GM18508 (cell line): ENCODE measurements at regions not wholly inside any gene's neighbourhood (a gene's known extent, or its start where the extent isn't known, plus 50 kb on each side); places are given as distances from the start of the nearest gene placed in this dataset.

Experiments used
- ATAC-seq: cut with Tn5 transposase; IDR thresholded peaks from one replicate; pipeline ENCODE4 v1.9.1; 2021; ENCODE audit warnings: moderate number of reproducible peaks; ENCODE audit not compliant: insufficient read depth, unreplicated experiment

DNA sequence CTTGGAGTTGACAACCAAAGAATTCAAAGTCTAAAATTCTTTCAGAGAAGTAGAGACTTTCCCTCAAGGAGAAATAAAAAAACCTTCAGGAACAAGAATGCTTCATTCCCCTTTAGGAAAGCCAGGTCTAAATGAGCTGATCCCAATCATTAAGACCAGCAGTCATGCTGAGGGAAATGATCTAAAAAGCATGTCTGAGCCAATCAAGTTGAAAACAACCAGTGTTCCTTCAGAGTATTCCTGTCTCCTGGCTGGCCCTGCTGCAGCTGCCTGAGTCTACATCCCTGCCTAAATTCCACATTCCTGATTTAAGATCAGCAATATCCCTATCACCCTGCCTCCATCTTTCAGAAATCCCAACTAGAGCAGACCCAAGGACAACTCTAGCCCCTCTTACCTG is 244.5 kb downstream of the PLK2 start:
- ATAC-seq = no peak

- ATAC-seq = no peak
Measured at GRCh38 chr5:58211441-58211840, 248.4 kb downstream of the PLK2 start.

DNA sequence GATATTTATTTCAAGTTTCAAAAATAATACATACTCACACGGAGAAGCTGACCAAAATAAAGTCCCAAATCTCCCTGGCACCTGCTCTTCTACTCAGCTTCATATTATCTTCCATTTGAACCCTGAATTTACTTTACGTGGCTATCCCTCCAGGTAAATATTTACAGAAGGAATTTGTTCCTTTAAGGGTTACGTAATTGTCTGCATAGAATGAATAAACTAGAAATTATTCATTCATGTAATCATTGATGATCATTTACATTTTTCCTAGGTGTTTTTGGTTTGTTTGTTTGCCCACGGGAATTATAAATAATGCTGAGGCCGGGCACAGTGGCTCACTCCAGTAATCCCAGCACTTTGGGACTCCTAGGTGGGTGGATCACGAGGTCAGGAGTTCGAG is 251.2 kb downstream of the PLK2 start:
- ATAC-seq = no peak

- ATAC-seq = no peak
Measured at GRCh38 chr5:58207076-58207475, 252.8 kb downstream of the PLK2 start.

DNA sequence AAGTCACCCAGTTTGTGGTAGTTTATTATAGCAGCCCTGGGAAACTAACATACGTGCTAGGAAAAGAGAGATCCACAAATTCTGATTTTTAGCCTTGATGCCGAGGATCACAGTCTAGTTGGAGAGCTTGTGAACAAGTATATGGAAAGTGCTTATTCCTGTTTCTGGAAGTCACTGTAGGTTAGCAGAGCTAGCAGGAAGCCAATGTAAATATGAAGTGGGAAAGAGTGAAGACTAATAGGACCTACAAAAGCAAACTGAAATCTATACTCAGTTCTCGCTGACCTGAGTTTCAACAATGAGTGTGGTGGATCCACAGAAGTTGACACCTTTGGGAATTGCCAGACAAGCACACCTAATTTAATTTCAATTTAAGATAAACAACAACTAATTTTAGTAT is 254.9 kb downstream of the PLK2 start:
- no peak for ATAC-seq

GRCh38 chr5:58202941-58203444 is 256.9 kb downstream of the PLK2 start:
- ATAC-seq = no peak

GRCh38 chr5:58201922-58202648 is 257.8 kb downstream of the PLK2 start:
- no peak for ATAC-seq

DNA sequence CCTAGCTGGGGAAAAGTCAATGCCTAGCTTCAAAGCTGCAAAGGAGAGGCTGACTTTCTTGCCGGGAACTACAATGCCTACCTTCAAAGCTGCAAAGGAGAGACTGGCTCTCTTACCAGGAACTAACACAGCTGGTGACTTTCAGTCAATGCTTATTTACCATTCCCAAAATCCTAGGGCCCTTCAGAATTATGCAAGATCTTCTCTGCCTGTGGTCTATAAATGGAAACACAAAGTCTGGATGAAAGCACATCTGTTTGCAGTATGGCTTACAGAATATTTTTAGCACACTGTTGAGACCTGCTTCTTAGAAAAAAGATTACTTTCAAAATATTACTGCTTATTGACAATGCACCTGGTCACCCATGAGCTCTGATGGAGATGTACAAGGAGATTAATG is 259.4 kb downstream of the PLK2 start:
- no peak for ATAC-seq

GRCh38 chr5:58199087-58199486 is 260.8 kb downstream of the PLK2 start:
- ATAC-seq = no peak

DNA sequence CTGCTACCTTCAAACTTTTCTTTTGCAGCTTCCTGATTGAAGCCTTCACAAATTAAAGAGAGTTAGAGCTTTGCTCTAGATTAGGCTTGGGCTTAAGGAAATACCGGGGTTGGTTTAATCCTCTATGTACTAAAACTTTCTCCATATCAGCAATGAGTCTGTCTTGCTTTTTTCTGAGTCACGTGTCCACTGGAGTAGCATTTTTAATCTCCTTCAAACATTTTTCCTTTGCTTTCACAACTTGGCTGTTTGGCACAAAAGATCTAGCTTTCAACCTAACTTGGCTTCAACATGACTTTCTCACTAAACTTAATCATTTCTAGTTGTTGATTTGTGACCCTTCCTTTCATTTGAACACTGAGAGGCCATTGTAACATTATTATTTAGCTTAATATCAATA is 261.6 kb downstream of the PLK2 start:
- no peak for ATAC-seq

DNA sequence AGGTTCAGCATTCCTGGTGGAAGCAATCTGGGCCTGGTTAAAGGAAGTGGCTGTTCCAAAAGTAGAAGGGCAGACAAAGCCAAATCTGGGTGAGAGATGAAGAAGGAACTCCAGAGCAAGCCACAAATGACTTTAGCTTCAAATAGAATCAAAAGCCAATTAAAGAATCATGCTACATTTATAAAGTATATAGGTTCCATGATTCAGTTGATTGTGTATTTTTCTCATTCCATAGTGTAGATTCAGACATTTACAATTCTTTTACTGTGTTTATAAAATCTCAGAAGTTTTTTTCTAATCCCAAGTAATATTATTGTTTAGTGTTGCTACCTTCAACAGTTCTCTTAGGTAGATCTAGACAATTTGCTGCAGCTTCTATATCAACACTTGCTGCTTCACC is 262.0 kb downstream of the PLK2 start:
- ATAC-seq = no peak

DNA sequence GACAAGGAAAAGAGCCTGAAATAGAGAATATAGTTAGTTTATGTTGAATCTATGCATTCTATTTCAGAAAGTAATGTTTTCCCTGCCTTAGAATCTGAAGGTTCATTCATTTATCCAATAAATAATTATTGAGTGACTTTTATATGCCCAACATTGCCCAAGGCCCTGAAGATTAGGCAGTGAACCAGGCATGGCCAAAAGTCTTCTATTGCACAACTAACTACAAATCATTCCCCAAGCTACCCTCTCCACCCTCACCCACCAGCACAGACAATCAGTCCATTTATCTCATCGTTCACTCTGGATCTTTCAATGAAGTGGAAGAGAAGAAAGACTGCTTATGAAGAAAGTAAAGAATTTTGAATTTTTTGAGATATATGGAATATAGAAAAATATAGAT is 268.4 kb downstream of the PLK2 start:
- ATAC-seq = no peak

- ATAC-seq = no peak
Measured at GRCh38 chr5:58188262-58188651, 271.6 kb downstream of the PLK2 start.

GRCh38 chr5:58187432-58188261 is 272.2 kb downstream of the PLK2 start:
- ATAC-seq = no peak

GRCh38 chr5:58185801-58186200 is 274.1 kb downstream of the PLK2 start:
- ATAC-seq = no peak

DNA sequence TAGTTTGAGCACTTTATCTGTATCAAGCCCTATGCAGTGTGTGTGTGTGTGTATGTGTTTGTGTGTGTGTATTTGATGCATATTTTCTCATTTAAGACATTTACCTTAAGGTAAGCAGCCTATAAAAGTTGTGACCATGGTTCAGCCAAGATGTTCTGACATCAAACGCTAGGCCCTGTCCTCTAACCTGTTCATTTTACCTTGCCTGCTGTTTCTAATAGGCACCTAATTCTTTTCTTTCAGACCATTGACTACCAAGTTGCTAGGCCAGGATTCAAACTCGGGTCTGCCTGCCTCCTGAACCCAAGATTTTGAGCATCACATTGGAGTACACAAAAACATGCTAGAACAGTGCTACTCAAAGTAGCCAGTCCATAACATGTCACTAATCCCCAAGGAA is 274.5 kb downstream of the PLK2 start:
- no peak for ATAC-seq

DNA sequence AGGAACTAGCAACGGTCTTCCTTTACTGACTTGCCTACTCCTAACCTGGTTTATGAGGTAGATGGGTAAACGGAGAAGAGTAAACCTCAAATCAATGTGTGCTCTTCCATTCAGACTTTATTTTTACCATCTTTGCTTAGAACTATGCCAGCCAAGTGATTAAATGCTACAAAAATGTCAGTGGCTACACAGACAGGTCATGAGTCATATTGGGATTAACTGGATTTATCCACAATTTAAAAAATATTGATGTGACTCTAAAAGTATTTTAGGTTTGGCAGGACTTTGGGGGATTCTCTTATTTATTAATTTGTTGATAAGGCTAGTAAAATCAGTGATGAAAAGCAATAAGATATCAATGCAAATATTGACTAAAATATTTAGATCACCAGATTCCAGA is 275.0 kb downstream of the PLK2 start:
- ATAC-seq = no peak

- ATAC-seq = no peak
Measured at GRCh38 chr5:58183786-58184085, 276.1 kb downstream of the PLK2 start.

- ATAC-seq = no peak
Measured at GRCh38 chr5:58183078-58183785, 276.7 kb downstream of the PLK2 start.

- ATAC-seq = no peak
Measured at GRCh38 chr5:58182287-58182841, 277.5 kb downstream of the PLK2 start.
